Sciatic nerve (tissue), 2 donors: ENCODE measurements at regions not wholly inside any gene's neighbourhood (a gene's known extent, or its start where the extent isn't known, plus 50 kb on each side); places are given as distances from the start of the nearest gene placed in this dataset.
A peak's percentile ranks its signal among the peaks of the same experiment; 100 is the strongest.
"Not testable (repeated sequence)": the region's sequence is repeated elsewhere in the genome, so short reads cannot be mapped to it uniquely, and the experiment has no call there.

Experiments
- ATAC-seq: fragments of 200-7000 bp; cut with Tn5 transposase; one replicate; pipeline ENCODE4 v1.9.1; 2020; ENCODE audit warnings: mild to moderate bottlenecking, moderate library complexity
- DNase-seq: peaks from one replicate; pipeline ENCODE4 v3.0.0-alpha.2; 2020; ENCODE audit warnings: low spot score
- intact Hi-C: fragments of 100-400 bp; cut with DNase I; formaldehyde crosslinking; loops from one replicate; pipeline ENCODE4 v1.14.2; 2022
- donor health status: DM: no; HTN: no; CAD: no.
- donor health status: DM: no; HTN: no; CAD: no.

DNA sequence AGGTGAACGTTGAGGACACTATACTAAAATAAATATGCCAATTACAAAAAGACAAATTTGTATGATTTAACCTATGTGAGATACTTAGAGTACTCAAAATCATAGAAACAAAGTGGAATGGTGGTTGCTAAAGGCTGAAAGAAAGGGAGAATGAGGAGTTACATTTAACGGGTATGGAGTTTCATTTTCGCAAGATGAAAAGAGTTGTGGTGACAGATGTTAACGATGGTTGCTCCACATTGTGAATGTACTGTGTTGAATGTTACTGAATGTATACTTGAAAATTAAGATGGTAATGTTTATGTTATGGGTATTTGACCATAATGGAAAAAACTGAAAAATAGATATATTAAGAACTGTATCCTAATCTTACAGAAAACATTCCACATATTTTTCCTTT lies 51.3 kb upstream of the MOCS2 start:
- DNase-seq (no peak), ATAC-seq (no peak)
- intact Hi-C loops, result no loop called here

- DNase-seq, result no peak
- intact Hi-C loops, result no loop called here
- no peak for ATAC-seq
Observed at GRCh38 chr5:53161876-53162275, 52.3 kb upstream of the MOCS2 start.

DNA sequence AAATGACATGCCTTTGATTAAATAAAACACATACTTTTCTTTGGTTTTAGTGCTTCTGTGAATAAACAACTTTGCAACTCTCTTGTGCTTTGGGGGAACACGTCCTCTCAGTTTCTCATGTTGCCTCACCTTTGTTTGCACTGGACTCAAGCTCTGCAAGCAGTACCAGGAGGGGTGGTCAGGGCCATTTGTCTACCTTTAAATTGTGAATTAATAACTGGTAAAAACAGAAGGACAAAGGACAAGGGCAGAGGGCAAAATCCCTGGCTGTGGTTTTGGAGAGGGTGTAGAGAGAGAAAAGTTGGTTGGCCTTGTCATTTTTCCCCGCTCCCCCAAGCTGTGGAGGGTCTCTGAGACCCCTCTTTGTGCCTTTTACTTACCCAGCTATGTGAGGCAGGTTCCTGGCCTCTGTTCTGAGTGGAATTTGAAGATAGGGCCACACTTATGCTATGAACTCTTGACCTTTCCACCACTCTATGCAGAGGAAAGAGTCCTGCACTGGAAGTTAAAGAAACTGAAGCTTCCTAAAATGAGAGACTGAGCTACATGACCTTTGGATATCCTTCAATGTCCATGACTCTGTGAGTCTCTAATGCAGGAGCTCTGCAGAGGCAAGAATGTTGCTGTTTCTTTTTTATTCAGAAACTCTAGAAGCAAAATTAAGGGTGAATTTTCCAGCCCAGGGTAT lies 55.1 kb upstream of the MOCS2 start:
- intact Hi-C loops, result no loop called here
- no peak for ATAC-seq
- no peak for DNase-seq

DNA sequence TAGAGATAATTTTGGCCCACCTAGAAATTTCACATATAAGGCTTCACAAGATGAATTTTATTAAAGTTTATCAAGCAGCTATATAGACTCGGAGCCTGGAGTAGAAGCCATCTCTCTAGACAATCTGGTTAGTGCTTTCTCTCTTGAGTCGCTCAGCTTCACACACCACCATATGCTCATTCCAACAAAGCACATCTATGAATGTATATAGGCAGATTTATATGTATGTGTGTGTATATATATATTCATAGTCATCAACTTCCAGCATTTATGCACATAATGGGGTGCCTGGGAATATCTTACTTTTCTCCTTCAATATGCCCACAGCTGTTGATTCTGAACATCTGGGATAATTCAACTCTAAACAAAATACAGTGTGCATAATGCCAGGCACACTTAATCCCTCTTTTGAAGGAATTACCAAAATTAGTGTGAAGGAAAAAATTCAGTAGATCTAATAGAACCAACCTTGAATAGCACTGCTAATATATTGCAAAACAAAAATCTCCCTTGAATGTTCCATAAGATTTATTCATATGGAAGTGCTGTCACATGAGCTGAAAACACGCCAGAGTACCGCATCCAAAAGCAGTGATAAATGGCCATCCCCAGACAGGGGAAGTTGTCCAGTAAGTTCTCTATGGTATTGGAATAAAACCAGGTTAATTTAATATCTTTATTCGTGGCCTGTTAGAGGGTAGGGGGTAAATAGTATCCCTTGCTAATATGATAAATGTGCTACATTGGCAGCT lies 56.0 kb upstream of the MOCS2 start:
- DNase-seq, result no peak
- intact Hi-C loops, result no loop called here
- no peak for ATAC-seq

DNA sequence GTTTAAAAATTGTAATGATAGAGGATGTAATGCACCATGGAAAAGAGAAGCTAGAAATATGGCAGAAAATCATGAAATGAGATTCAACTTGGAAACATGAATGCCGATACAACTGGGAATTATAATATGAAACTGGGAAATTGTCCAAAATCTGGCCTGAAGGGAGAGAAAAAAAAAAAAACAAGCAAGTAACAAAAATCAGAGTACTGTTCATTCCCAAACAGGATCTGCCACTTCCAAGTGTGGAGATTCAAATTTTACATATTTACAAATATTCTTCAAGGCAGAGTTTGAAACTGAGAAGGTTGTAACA lies 56.6 kb upstream of the MOCS2 start:
- DNase-seq (no peak), ATAC-seq (no peak)
- intact Hi-C loops, result no loop called here

- intact Hi-C loops, result no loop called here
- ATAC-seq (peak; percentile 96), DNase-seq (no peak)
Observed at GRCh38 chr5:53167836-53168235, 58.3 kb upstream of the MOCS2 start.

GRCh38 chr5:53169933-53170332 lies 60.4 kb upstream of the MOCS2 start:
- intact Hi-C loops, result no loop called here
- DNase-seq, result no peak
- ATAC-seq, result no peak

DNA sequence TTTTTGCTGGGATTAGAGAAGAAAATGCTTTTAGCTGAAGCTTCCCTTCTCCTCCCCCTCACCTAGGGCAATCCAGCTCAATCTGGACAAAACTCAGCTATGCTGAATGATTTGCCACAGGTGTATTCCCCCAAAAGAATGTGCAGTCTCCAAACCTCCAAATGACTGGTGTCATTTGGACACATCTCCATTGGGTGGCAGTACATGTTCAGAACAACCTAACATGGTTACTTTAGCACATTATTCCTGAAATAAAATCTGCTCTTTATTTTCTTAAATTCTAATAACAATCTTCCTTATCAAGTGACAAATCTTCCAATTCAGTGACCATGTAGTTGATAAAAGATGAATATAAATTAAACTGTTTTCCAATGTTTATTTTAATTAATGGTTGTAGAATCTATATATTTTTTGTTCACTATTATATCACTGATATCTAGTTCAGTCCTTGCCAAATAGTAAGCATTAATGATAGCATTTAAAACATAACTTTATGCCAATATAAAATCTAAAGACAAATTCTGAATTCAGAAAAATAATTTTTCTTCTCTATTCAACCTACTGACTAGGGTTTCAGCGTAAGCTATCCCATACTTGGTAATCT lies 61.3 kb upstream of the MOCS2 start:
- no peak for ATAC-seq
- intact Hi-C loops, result no loop called here

GRCh38 chr5:53172073-53172472 lies 62.5 kb upstream of the MOCS2 start:
- ATAC-seq, DNase-seq, intact Hi-C loops: not testable (repeated sequence)

More for the DNA sequence above, 61.3 kb upstream of the MOCS2 start:
- no peak for DNase-seq

- no peak for DNase-seq
- intact Hi-C loops, result no loop called here
- no peak for ATAC-seq
Observed at GRCh38 chr5:53172630-53173029, 63.1 kb upstream of the MOCS2 start.

DNA sequence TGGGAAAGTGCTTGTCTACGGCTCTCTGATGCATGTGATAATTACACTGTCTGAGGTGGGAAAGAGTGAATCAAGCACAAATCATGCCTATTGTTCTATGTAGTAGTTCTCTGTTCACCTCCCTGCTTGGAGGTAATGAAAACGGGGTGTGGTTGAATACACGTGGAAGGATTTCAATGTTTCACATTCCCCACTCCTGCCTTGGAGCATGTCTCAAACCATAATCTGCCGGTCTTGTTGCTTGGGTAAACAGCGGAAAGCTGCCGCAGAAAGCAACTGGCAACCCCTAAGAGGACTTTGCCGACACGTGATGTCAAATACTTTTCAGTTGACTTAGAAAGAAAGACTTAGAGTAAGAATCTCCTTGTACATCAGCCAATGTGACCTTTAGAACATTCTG lies 63.5 kb upstream of the MOCS2 start:
- intact Hi-C loops, result no loop called here
- DNase-seq, result no peak
- ATAC-seq, result no peak

DNA sequence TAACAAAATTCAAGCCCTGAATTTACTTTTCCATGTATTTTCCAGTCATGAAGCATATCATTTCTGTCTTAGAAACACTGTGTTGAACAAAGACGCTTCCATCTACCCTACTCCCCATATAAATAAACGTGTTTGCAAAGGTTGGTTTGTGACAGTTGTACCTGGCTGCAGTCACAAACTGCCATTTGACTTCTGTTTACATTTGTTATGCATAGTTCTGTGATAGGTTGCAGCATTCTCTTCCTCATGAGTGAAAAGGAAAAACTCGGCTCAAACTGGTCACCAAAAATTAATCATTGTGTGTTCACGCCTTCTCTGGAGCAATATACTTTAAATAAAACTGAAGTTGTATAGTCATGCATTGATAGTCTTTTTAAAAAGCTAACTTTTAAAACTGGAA lies 69.3 kb upstream of the MOCS2 start:
- ATAC-seq (no peak), DNase-seq (no peak)
- intact Hi-C loops, result no loop called here

DNA sequence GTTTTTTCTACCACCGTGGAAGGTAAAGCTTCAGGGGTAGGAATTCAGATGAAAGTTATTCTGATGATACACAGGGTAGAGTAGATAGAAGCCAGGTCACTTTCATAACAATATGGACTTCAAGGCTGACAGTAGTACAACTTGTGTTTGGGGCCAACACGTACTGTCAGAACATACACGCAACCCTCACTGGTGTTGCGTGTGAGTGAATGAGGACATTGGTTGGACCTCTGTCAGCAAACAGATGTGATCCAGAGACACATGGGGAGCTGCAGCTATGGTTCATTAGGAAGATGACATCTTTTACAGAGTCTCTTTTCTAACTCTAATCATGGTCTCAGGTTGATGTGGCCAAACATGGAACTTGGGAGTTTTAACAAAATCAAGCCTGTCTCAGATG lies 70.1 kb upstream of the MOCS2 start:
- DNase-seq (no peak), ATAC-seq (no peak)
- intact Hi-C loops, result no loop called here

DNA sequence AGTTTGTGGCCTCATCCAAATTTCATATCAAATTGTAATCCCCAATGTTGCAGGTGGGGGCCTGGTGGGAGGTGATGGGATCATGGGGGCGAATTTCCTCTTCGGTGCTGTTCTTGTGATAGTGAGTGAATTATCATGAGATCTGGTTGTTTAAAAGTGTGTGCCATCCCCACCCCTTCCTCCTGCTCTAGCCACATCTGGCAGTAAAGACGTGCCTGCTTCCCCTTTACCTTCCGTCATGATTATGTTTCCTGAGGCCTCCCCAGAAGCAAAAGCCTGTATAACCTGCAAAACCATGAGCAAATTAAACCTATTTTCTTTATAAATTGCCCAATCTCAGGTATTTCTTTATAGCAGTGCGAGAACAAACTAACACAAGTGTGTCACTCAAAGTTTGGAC lies 71.0 kb upstream of the MOCS2 start:
- ATAC-seq, result no peak
- intact Hi-C loops, result no loop called here

DNA sequence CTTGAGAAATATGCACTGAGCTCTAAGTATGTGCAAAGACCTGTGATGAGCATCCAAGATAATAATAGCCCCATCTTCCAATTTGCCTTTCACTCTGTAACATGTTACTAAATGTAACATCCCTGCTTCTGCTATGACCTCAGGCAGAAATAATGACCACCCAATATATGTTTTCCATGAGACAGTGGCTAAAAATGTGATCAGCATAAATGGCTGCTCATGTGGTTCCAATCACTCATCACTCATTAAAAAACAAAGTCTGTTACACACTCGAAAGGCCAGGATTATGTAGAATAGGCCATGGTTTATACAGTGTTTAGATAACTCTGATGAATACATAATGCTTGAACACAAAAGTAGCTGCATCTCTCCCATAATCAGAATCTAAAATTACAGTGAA lies 71.4 kb upstream of the MOCS2 start:
- no peak for ATAC-seq
- intact Hi-C loops, result no loop called here
- DNase-seq, result no peak

More for the DNA sequence above, 71.0 kb upstream of the MOCS2 start:
- no peak for DNase-seq

DNA sequence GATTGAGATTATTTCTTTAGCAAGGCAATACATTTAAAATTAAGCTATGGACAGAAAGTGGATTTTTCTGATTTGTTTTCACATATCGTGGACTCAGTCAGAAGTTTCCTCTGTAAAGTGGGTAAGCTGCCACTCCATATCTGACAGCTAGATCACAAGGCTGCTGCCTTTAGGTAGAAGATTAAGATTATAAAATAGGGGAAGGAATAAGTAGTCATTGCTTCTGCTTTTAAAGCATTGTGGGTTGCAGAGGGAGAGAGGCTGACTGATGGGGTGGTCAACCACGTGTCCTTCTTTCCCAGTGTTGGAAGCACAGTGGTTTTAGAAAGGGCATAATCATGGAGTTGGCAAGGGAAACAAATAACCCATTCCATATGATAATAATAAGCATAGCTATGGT lies 74.3 kb upstream of the MOCS2 start:
- intact Hi-C loops, result no loop called here

GRCh38 chr5:53191548-53192165 lies 82.1 kb upstream of the MOCS2 start:
- no peak for ATAC-seq

More for the DNA sequence above, 74.3 kb upstream of the MOCS2 start:
- no peak for DNase-seq
- ATAC-seq, result no peak

GRCh38 chr5:53194086-53194485 lies 84.5 kb upstream of the MOCS2 start:
- intact Hi-C loops, result no loop called here
- DNase-seq, result no peak
- ATAC-seq, result no peak

More at GRCh38 chr5:53191548-53192165, 82.1 kb upstream of the MOCS2 start:
- intact Hi-C loops, result no loop called here
- DNase-seq, result no peak

DNA sequence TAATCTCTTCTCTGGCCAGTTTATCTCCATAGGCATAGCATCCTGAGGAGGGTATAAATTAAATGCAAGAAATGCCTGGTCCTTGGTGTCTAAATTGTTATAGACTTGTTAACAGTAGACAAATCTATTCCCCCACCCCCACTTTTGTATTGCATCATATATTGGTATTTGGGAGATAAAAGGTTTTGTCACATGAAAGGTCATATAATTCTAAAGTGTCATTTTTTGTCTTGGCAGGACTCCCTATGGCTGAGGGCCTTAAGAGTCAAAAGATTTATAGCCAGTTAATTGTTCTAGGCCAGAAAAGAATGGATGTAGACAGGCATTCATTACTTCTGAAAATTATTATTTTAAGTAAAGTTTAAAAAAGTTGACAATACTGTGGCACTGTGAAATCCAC lies 90.3 kb upstream of the MOCS2 start:
- intact Hi-C loops, result no loop called here
- ATAC-seq (no peak), DNase-seq (no peak)

DNA sequence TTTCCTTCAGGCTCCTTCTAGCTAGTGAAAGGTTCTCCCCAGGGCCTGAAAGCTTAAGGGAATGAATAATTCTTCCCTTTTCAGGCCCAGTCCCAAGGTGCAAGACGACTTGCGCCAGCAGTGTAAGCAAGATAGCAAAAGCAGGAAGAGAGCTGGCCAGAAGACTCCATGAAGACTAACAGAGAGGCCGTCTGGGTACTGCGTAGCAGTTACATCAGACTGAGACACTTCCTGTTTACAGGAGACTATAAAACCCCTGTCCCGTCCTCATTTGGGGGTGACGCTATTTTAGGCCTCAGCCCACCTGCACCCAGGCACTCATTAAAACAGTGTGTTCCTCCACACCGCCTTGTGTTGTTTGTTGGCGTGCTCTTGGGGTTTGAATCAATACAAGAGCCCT lies 90.7 kb upstream of the MOCS2 start:
- no peak for DNase-seq
- intact Hi-C loops, result no loop called here

More for the DNA sequence above, 90.7 kb upstream of the MOCS2 start:
- no peak for ATAC-seq
